Muscle layer of duodenum (tissue), 2 donors: ENCODE measurements at regions not wholly inside any gene's neighbourhood (a gene's known extent, or its start where the extent isn't known, plus 50 kb on each side); places are given as distances from the start of the nearest gene placed in this dataset.

Experiments
- H3K27ac ChIP-seq: one replicate; pipeline ENCODE4 v1.7.0; 2013; ENCODE audit warnings: mild to moderate bottlenecking, low read length
- H3K27me3 ChIP-seq: one replicate; pipeline ENCODE4 v1.7.0; 2013; ENCODE audit warnings: low read depth, mild to moderate bottlenecking, control low read depth, low read length
- H3K36me3 ChIP-seq, 2 donors: one replicate each; pipeline ENCODE4 v1.7.0; 2013; ENCODE audit warnings: low read length in 2 of 2, control low read depth in 1 of 2, mild to moderate bottlenecking in 1 of 2; ENCODE audit not compliant: insufficient read depth in 2 of 2, control insufficient read depth in 1 of 2
- H3K4me1 ChIP-seq, 2 donors: one replicate each; pipeline ENCODE4 v1.7.0; 2013; ENCODE audit warnings: low read length in 2 of 2, mild to moderate bottlenecking in 2 of 2, control low read depth in 1 of 2, moderate library complexity in 1 of 2; ENCODE audit not compliant: insufficient read depth in 2 of 2, control insufficient read depth in 1 of 2
- H3K4me3 ChIP-seq, 2 donors: one replicate each; pipeline ENCODE4 v1.7.0; 2013; ENCODE audit warnings: low read length in 2 of 2, low read depth in 1 of 2, mild to moderate bottlenecking in 1 of 2
- H3K9me3 ChIP-seq, 2 donors: one replicate each; pipeline ENCODE4 v1.7.0; 2013; ENCODE audit warnings: low read length in 2 of 2, control low read depth in 1 of 2, mild to moderate bottlenecking in 1 of 2; ENCODE audit not compliant: control insufficient read depth in 1 of 2
- donor health status: healthy.

DNA sequence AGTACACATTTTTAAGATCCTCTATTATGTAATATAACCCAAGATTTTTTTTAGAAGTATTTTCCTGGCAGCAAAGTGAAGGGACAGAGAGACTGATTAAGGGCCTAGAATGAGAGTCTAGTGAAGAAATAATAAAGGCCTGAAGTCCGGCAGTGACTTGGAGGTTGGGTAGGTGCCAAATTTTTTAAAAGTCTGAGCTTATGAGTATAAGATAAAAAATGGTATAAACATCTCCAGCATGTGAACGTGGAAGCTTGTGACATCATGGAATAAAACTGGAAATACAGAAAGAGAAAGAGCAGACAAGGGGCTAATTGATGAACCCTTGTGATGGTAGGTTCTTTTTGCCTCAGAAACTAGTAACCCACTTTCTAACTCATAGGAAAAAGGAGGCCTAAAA lies 174.6 kb downstream of the SUCLA2 start:
- H3K4me3 ChIP-seq = no peak overlapping the region
- H3K9me3 ChIP-seq = no peaks in the 10 kb centered on the region
- no peaks in the 10 kb centered on the region for H3K36me3 ChIP-seq
- no peaks in the 10 kb centered on the region for H3K4me1 ChIP-seq
- no peaks in the 10 kb centered on the region for H3K27me3 ChIP-seq
- H3K27ac ChIP-seq = no peak overlapping the region

DNA sequence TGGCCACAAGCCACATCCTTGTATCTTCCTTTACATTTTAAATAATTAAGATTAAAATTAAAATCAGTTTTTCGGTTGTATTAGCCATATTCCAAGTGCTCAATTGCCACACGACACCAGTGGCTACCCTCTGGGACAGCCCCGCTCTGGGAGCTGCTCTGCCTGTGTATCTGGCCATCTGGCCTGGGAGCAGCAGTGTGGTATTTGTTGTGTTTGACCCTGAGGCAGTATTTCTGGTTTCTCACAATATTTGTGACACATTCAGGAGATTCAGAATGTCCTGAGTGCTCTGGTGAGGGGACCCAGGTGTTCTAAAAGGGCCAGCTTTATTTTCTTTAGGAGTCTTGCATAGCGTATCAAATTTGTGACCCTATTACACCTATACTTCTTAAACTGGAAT lies 179.0 kb downstream of the SUCLA2 start:
- Histone ChIP-seq H3K9me3 (no peaks in the 10 kb centered on the region), H3K27me3 (no peaks in the 10 kb centered on the region), H3K4me1 (no peaks in the 10 kb centered on the region), H3K36me3 (no peaks in the 10 kb centered on the region), H3K4me3 (no peak overlapping the region), H3K27ac (no peak overlapping the region)

DNA sequence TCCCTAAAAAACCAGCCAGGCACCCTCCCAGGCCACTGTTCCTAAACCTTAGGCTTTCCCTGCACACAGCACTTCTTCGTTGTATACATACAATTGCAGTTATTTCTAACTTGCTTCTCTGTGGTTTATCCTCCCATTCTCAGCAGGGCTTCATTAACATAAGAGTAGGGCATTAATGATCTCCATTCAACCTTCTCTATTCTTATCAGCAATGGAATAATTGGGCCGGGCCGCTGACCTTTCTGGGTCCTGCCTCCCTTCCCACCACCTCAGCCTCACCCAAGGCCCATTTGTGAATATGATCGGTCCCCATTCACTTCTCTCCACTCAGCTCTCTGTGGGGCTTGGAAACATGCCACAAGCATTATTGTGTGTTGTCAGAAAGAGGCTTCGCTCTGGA lies 184.2 kb downstream of the SUCLA2 start:
- H3K4me1 ChIP-seq = no peaks in the 10 kb centered on the region
- H3K27ac ChIP-seq = no peak overlapping the region
- H3K4me3 ChIP-seq = no peak overlapping the region
- no peaks in the 10 kb centered on the region for H3K27me3 ChIP-seq
- no peaks in the 10 kb centered on the region for H3K9me3 ChIP-seq
- no peaks in the 10 kb centered on the region for H3K36me3 ChIP-seq

DNA sequence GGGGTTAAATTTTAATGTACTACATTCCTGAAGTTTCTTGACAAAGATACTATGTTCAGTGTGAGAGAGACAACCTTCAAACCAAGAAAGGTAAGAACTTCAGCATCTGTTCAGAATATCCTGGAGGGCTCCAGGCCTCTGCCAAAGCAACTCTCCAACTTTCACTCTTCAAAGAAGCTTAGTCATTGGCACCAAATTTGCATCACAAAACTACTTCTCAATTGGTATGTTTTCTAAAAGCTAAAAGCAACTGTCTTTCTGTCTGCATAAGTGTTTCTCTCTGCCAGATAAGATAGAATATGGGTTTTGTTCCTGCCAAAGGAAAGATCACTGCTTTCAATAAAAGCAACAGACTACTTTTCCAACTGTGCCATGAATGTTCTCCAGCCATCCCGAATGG lies 187.4 kb downstream of the SUCLA2 start:
- H3K27ac ChIP-seq = no peak overlapping the region
- no peak overlapping the region for H3K4me3 ChIP-seq

DNA sequence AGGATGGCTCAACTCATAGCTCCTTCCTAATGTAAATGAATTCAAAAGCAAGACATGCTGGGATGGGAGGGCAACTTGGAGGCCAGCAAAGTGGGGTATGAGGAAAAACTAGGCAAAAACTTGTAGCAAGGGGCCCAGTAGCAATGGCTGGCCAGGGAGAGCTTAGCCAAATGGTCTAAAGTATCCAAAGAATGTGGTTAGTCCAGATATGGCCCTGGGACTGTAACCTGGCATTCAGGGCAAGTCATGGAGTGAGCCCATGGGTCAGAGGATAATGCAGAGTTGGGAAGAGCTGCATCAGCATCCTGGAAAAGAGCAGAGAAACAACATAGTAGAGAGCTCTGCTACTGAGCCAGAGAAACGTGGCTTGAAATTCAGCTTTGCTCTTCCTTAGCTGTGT lies 191.7 kb downstream of the SUCLA2 start:
- Histone ChIP-seq H3K27ac (no peak overlapping the region), H3K36me3 (no peaks in the 10 kb centered on the region), H3K9me3 (no peaks in the 10 kb centered on the region), H3K27me3 (no peaks in the 10 kb centered on the region), H3K4me1 (no peaks in the 10 kb centered on the region), H3K4me3 (no peak overlapping the region)

More for the DNA sequence above, 187.4 kb downstream of the SUCLA2 start:
- H3K36me3 ChIP-seq = no peaks in the 10 kb centered on the region
- no peaks in the 10 kb centered on the region for H3K9me3 ChIP-seq
- no peaks in the 10 kb centered on the region for H3K4me1 ChIP-seq
- no peaks in the 10 kb centered on the region for H3K27me3 ChIP-seq

DNA sequence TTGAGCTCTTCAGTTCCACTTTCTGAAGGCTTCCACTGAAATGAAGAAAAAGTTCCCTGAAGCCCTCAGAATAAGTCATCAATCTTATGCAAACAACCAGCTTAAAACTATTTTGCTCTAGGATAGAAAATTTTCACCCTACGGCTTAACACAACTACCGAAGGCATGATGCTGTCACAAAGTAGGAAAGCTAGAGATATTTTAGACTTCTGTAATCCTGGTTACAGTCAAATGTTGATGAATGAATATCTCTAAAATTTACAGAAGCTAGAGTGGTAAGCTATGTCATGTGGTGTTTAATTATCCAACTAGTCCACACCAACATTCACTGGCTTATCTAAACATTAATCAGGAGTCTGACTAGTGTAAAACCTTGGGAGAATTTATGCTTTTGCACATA lies 197.9 kb downstream of the SUCLA2 start:
- peaks cover 0 to 4% of the 10 kb centered on the region in 2 donors for H3K9me3 ChIP-seq
- no peaks in the 10 kb centered on the region for H3K27me3 ChIP-seq
- H3K36me3 ChIP-seq = no peaks in the 10 kb centered on the region
- H3K4me1 ChIP-seq = no peaks in the 10 kb centered on the region
- H3K4me3 ChIP-seq = no peak overlapping the region
- no peak overlapping the region for H3K27ac ChIP-seq

DNA sequence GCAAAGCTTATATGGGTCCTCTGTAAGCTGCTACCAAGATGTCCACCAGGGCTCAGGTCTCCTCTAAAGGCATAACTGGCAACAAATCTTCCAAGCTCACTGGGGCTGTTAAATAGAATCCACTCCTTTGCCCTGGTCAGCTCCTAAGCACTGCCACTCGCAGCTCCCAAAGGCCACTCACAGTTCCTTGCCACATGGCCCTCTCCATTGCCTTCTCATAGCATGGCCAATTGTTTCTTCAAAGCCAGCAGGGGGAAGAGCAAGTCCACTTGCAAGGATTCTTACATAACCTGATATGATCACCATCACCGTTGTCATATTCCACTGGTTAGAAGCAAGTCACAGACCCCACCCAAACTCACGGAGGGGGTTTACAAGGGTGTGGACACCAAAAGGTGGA lies 199.5 kb downstream of the SUCLA2 start:
- no peaks in the 10 kb centered on the region for H3K36me3 ChIP-seq
- no peak overlapping the region for H3K27ac ChIP-seq
- peaks cover 0 to 4% of the 10 kb centered on the region in 2 donors for H3K9me3 ChIP-seq
- no peaks in the 10 kb centered on the region for H3K27me3 ChIP-seq
- H3K4me3 ChIP-seq = no peak overlapping the region
- no peaks in the 10 kb centered on the region for H3K4me1 ChIP-seq

DNA sequence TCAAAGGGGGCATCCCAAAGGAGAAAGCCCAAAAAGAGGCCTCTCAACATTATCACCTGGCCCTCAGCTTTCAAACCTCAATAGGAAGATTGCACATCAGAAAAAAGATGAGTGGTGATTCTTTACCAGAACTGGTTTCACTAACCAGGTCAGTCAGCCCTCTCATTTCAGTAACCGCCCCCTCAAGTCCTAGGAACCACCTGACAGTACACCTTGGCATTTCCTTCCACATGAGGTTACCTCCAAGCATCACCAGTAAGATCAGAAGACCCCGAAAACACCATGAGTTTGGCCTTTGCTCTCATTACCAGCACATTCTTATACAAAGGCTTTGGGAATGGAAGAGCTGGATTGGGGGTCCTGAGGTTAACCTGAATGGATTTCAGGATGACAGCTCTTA lies 200.5 kb downstream of the SUCLA2 start:
- H3K9me3 ChIP-seq = peaks cover 0 to 4% of the 10 kb centered on the region in 2 donors
- no peak overlapping the region for H3K27ac ChIP-seq
- H3K4me1 ChIP-seq = no peaks in the 10 kb centered on the region
- no peaks in the 10 kb centered on the region for H3K27me3 ChIP-seq
- H3K36me3 ChIP-seq = no peaks in the 10 kb centered on the region
- no peak overlapping the region for H3K4me3 ChIP-seq

DNA sequence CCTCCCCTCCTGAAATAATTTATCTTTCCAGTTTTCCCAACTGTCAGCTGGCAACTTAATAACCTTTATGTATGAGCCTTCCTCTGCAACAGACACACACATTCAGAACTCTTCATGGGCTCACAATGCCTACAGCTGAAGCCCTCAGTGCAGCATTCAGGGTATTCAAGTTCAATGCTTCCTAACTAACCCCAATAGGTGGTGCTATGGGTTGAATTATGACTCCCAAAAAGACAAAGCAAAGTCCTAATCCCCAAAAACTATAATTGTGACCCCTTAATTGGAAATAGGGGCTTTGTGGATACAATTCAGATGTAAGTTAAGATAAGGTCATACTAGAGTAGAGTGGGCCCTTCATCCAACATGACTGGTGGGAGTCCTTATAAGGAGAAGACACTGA lies 202.2 kb downstream of the SUCLA2 start:
- Histone ChIP-seq H3K36me3 (no peaks in the 10 kb centered on the region), H3K4me1 (no peaks in the 10 kb centered on the region), H3K27me3 (no peaks in the 10 kb centered on the region), H3K9me3 (peaks cover 0 to 4% of the 10 kb centered on the region in 2 donors), H3K27ac (no peak overlapping the region), H3K4me3 (no peak overlapping the region)

DNA sequence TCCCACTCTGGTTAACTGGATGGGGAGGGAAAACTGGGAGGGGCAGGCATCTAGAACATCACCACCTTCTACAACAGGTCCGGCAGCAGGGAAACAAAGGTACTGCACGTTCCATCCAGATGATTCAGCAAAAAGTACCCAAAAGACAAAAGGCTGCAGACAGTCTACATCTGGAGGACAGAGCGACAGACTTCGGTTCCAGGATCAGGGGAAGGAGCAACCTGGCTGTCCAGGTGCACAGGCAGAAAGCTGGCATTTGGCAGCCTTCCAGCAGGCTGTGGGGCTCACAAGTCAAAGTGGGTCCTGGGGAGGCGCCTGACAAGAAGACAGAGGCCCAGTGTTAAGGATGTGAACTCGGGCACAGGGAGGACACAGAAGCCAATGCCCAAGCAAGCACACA lies 202.9 kb downstream of the SUCLA2 start:
- H3K36me3 ChIP-seq = no peaks in the 10 kb centered on the region
- H3K27me3 ChIP-seq = no peaks in the 10 kb centered on the region
- no peaks in the 10 kb centered on the region for H3K4me1 ChIP-seq
- H3K27ac ChIP-seq = no peak overlapping the region
- no peak overlapping the region for H3K4me3 ChIP-seq
- H3K9me3 ChIP-seq = peaks cover 0 to 4% of the 10 kb centered on the region in 2 donors

DNA sequence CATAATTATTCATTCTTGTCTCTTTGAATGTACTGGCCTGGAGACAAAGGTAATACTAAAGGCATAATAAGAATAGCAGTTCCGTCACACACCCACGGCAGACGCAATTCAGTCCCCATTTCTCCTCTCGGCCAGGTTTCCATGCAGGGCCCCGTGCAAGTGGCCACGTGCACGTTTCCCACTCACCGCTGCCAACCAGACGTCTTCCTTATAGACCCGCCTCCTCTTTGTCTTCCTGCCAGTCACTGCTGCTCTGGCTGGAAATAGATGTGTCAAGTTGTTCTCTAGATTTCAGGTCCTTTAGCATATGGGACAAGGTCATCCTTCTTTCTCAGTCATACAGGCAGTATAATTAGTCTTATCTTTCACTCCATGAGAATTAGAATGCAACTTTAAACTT lies 204.3 kb downstream of the SUCLA2 start:
- no peak overlapping the region for H3K27ac ChIP-seq
- no peaks in the 10 kb centered on the region for H3K36me3 ChIP-seq
- H3K4me3 ChIP-seq = no peak overlapping the region
- peaks cover 0 to 4% of the 10 kb centered on the region in 2 donors for H3K9me3 ChIP-seq
- H3K4me1 ChIP-seq = no peaks in the 10 kb centered on the region
- no peaks in the 10 kb centered on the region for H3K27me3 ChIP-seq

DNA sequence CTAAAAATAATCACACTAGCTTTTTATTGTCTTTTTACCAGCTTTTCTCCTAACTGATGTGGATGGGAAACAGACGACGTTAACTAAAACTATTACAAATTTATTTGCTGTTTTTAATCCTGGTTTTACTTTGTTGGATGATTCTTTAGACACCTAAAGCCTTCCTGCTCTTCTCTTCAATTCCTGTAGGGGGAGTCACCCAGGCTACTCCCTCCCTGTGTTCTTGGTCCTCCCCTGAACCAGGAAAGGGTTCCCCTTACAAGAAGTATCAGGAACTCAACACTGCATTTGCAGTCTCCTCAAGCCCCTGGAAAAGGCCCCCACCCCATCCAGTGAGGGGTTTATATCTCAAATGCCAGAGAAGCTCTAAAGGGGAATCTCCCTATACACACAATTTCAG lies 206.1 kb downstream of the SUCLA2 start:
- H3K36me3 ChIP-seq = no peaks in the 10 kb centered on the region
- H3K4me3 ChIP-seq = no peak overlapping the region
- H3K9me3 ChIP-seq = peaks cover 0 to 4% of the 10 kb centered on the region in 2 donors
- no peak overlapping the region for H3K27ac ChIP-seq
- H3K4me1 ChIP-seq = no peaks in the 10 kb centered on the region
- no peaks in the 10 kb centered on the region for H3K27me3 ChIP-seq
